ENCODE measurements at regions not wholly inside any gene's neighbourhood (a gene's known extent, or its start where the extent isn't known, plus 50 kb on each side); places are given as distances from the start of the nearest gene placed in this dataset.

GRCh38 chr3:118803096-118803476 is 231.6 kb downstream of the IGSF11 start:
- no peak for TF ChIP-seq CTCF (IDR thresholded peaks at IDR 0.05; ENCODE audit: insufficient read depth, low read depth, low read length)
- no peak for TF ChIP-seq EZH2 (IDR thresholded peaks at IDR 0.05; ENCODE audit: insufficient read depth, low read length)

All from astrocyte (in vitro differentiated cells and primary cell).